HFFc6 (cell line): ENCODE measurements at regions not wholly inside any gene's neighbourhood (a gene's known extent, or its start where the extent isn't known, plus 50 kb on each side); places are given as distances from the start of the nearest gene placed in this dataset.

Source experiments
- DNase-seq: peaks from one replicate; pipeline ENCODE4 v3.0.0-alpha.2; 2018
- H3K27ac Mint-ChIP-seq: 2 replicates; pipeline ENCODE4 v1.8.0; 2020; ENCODE audit warnings: mild to moderate bottlenecking, mixed read lengths
- H3K27me3 Mint-ChIP-seq: 2 replicates; pipeline ENCODE4 v1.8.0; 2021; ENCODE audit warnings: mild to moderate bottlenecking, moderate library complexity, mixed read lengths; ENCODE audit not compliant: insufficient read depth
- H3K36me3 Mint-ChIP-seq: 2 replicates; pipeline ENCODE4 v1.8.0; 2021; ENCODE audit warnings: low read depth, mixed read lengths
- H3K4me1 Mint-ChIP-seq: 2 replicates; pipeline ENCODE4 v1.8.0; 2020; ENCODE audit warnings: low read depth, mixed read lengths
- H3K4me3 Mint-ChIP-seq: 2 replicates; pipeline ENCODE4 v1.8.0; 2020; ENCODE audit warnings: mild to moderate bottlenecking, moderate library complexity, mixed read lengths
- H3K9me3 Mint-ChIP-seq: 2 replicates; pipeline ENCODE4 v1.8.0; 2020; ENCODE audit warnings: mild to moderate bottlenecking, mixed read lengths
- CTCF ChIP-seq: fragments of 200-600 bp; sonication (generic); IDR thresholded peaks from 2 replicates; pipeline ENCODE4 v1.5.0; 2021; ENCODE audit warnings: antibody characterized with exemption, mild to moderate bottlenecking

GRCh38 chr5:2466966-2467365 lies 284.5 kb downstream of the IRX2 start:
- H3K27ac Mint-ChIP-seq = no peak overlapping the region
- H3K4me3 Mint-ChIP-seq = no peak overlapping the region
- no peak for TF ChIP-seq CTCF
- peaks cover 67% of the 10 kb centered on the region for H3K9me3 Mint-ChIP-seq
- peaks cover 8% of the 10 kb centered on the region for H3K36me3 Mint-ChIP-seq
- H3K4me1 Mint-ChIP-seq = no peaks in the 10 kb centered on the region
- no peak for DNase-seq
- H3K27me3 Mint-ChIP-seq = no peaks in the 10 kb centered on the region; the same call in 1 of the 2 replicates

- Mint-ChIP-seq H3K36me3 (peaks cover 12% of the 10 kb centered on the region), H3K27me3 (no peaks in the 10 kb centered on the region; the same call in 1 of the 2 replicates), H3K9me3 (peaks cover 67% of the 10 kb centered on the region), H3K4me3 (no peak overlapping the region), H3K27ac (no peak overlapping the region), H3K4me1 (no peaks in the 10 kb centered on the region)
- DNase-seq = no peak
- no peak for TF ChIP-seq CTCF
Observed at GRCh38 chr5:2465383-2465782, 286.1 kb downstream of the IRX2 start.

GRCh38 chr5:2464141-2464540 lies 287.3 kb downstream of the IRX2 start:
- no peak overlapping the region for H3K4me3 Mint-ChIP-seq
- DNase-seq = no peak
- H3K4me1 Mint-ChIP-seq = no peaks in the 10 kb centered on the region
- no peak overlapping the region for H3K27ac Mint-ChIP-seq
- no peak for TF ChIP-seq CTCF
- peaks cover 70% of the 10 kb centered on the region for H3K9me3 Mint-ChIP-seq
- H3K27me3 Mint-ChIP-seq = no peaks in the 10 kb centered on the region; the same call in 1 of the 2 replicates
- H3K36me3 Mint-ChIP-seq = peaks cover 12% of the 10 kb centered on the region

GRCh38 chr5:2461701-2462691 lies 289.5 kb downstream of the IRX2 start:
- Mint-ChIP-seq H3K4me1 (no peaks in the 10 kb centered on the region), H3K36me3 (peaks cover 12% of the 10 kb centered on the region), H3K27me3 (no peaks in the 10 kb centered on the region; the same call in 1 of the 2 replicates), H3K9me3 (peaks cover 56% of the 10 kb centered on the region), H3K27ac (no peak overlapping the region), H3K4me3 (no peak overlapping the region)
- DNase-seq = no peak
- no peak for TF ChIP-seq CTCF

GRCh38 chr5:2460098-2460497 lies 291.4 kb downstream of the IRX2 start:
- no peak overlapping the region for H3K27ac Mint-ChIP-seq
- peaks cover 40% of the 10 kb centered on the region for H3K9me3 Mint-ChIP-seq
- peaks cover 12% of the 10 kb centered on the region for H3K36me3 Mint-ChIP-seq
- no peak for DNase-seq
- no peaks in the 10 kb centered on the region for H3K4me1 Mint-ChIP-seq
- no peak overlapping the region for H3K4me3 Mint-ChIP-seq
- no peak for TF ChIP-seq CTCF
- H3K27me3 Mint-ChIP-seq = no peaks in the 10 kb centered on the region; the same call in 1 of the 2 replicates
